Brain pericyte (primary cell): ENCODE measurements at regions not wholly inside any gene's neighbourhood (a gene's known extent, or its start where the extent isn't known, plus 50 kb on each side); places are given as distances from the start of the nearest gene placed in this dataset.

Source experiments
- DNase-seq: peaks from one replicate; pipeline ENCODE4 v3.0.0-alpha.2; 2012; ENCODE audit warnings: low read depth, low spot score

GRCh38 chr12:4135919-4136605 lies 137.5 kb upstream of the CCND2 start:
- DNase-seq, result no peak

GRCh38 chr12:4134448-4135263 lies 138.9 kb upstream of the CCND2 start:
- no peak for DNase-seq

GRCh38 chr12:4133636-4134447 lies 139.7 kb upstream of the CCND2 start:
- no peak for DNase-seq

GRCh38 chr12:4133029-4133428 lies 140.5 kb upstream of the CCND2 start:
- DNase-seq, result no peak

- no peak for DNase-seq
These were observed 152.0 kb upstream of the CCND2 start for GRCh38 chr12:4121506-4122020.

- DNase-seq, result no peak
These were observed 153.1 kb upstream of the CCND2 start for GRCh38 chr12:4120316-4120917.

- no peak for DNase-seq
These were observed 154.3 kb upstream of the CCND2 start for GRCh38 chr12:4119157-4119761.

GRCh38 chr12:4118601-4119156 lies 154.9 kb upstream of the CCND2 start:
- DNase-seq, result no peak

GRCh38 chr12:4118017-4118510 lies 155.5 kb upstream of the CCND2 start:
- no peak for DNase-seq

GRCh38 chr12:4117386-4118016 lies 156.1 kb upstream of the CCND2 start:
- no peak for DNase-seq

- DNase-seq, result no peak
These were observed 157.1 kb upstream of the CCND2 start for GRCh38 chr12:4116251-4117111.

- DNase-seq, result no peak
These were observed 158.0 kb upstream of the CCND2 start for GRCh38 chr12:4115570-4115969.

- no peak for DNase-seq
These were observed 158.6 kb upstream of the CCND2 start for GRCh38 chr12:4114986-4115385.

- DNase-seq, result no peak
These were observed 160.7 kb upstream of the CCND2 start for GRCh38 chr12:4112734-4113325.

GRCh38 chr12:4112290-4112689 lies 161.3 kb upstream of the CCND2 start:
- DNase-seq, result no peak

GRCh38 chr12:4111010-4111409 lies 162.6 kb upstream of the CCND2 start:
- no peak for DNase-seq

- no peak for DNase-seq
These were observed 163.7 kb upstream of the CCND2 start for GRCh38 chr12:4109826-4110225.

GRCh38 chr12:4108803-4109345 lies 164.7 kb upstream of the CCND2 start:
- DNase-seq, result no peak
